GM23338 (cell line): ENCODE measurements at regions not wholly inside any gene's neighbourhood (a gene's known extent, or its start where the extent isn't known, plus 50 kb on each side); places are given as distances from the start of the nearest gene placed in this dataset.

Experiments
- CREB1 ChIP-seq: fragments of 250-450 bp; sonication (Bioruptor Pico); IDR thresholded peaks from 2 replicates; pipeline ENCODE4 v1.5.0; 2020; ENCODE audit warnings: low read depth, mild to moderate bottlenecking, moderate library complexity
- EZH2 ChIP-seq: fragments of 200-600 bp; sonication (generic); IDR thresholded peaks from one replicate; pipeline ENCODE4 v1.8.0; 2017; ENCODE audit warnings: antibody characterized with exemption, mild to moderate bottlenecking, low read depth; ENCODE audit not compliant: unreplicated experiment
- EZH2phosphoT487 ChIP-seq: fragments of 200-600 bp; sonication (generic); IDR thresholded peaks from one replicate; pipeline ENCODE4 v1.8.1; 2018; ENCODE audit warnings: antibody characterized with exemption; ENCODE audit not compliant: unreplicated experiment
- JUNB ChIP-seq: IDR thresholded peaks from one replicate; pipeline ENCODE4 v1.6.1; 2016; ENCODE audit warnings: antibody characterized with exemption; ENCODE audit not compliant: unreplicated experiment
- NANOG ChIP-seq: IDR thresholded peaks from 2 replicates; pipeline ENCODE4 v1.6.1; 2016; ENCODE audit warnings: antibody characterized with exemption, borderline replicate concordance
- POLR2AphosphoS5 ChIP-seq: IDR thresholded peaks from 2 replicates; pipeline ENCODE4 v1.6.1; 2016; ENCODE audit warnings: antibody characterized with exemption, low read depth
- STAT1 ChIP-seq: IDR thresholded peaks from one replicate; pipeline ENCODE4 v1.6.1; 2016; ENCODE audit warnings: antibody characterized with exemption; ENCODE audit not compliant: unreplicated experiment
- ZNF331 ChIP-seq: fragments of 250-450 bp; sonication (Bioruptor Pico); IDR thresholded peaks from 2 replicates; pipeline ENCODE4 v1.5.0; 2020; ENCODE audit warnings: low read depth, mild to moderate bottlenecking, moderate library complexity
- TF ChIP-seq, protein P1 (sequence below), 2 experiments: fragments of 200-600 bp in 1 of 2; sonication (generic) in 1 of 2; conservative IDR thresholded peaks; 2 replicates each; pipeline versions ENCODE4 v1.5.1 to v1.6.1; 2016 to 2017; ENCODE audit warnings: antibody characterized with exemption in 2 of 2, low read depth in 2 of 2, mild to moderate bottlenecking in 2 of 2, moderate library complexity in 1 of 2
- TF ChIP-seq, protein P2 (sequence below): IDR thresholded peaks from 2 replicates; pipeline ENCODE4 v1.6.1; 2016; ENCODE audit warnings: antibody characterized with exemption
- TF ChIP-seq, protein P3 (sequence below): IDR thresholded peaks from one replicate; pipeline ENCODE4 v1.6.1; 2018; ENCODE audit warnings: antibody characterized with exemption; ENCODE audit not compliant: unreplicated experiment
- TF ChIP-seq, protein P4 (sequence below): fragments of 250-450 bp; sonication (Bioruptor Pico); IDR thresholded peaks from 2 replicates; pipeline ENCODE4 v1.5.0; 2020; ENCODE audit warnings: mild to moderate bottlenecking, moderate library complexity

DNA sequence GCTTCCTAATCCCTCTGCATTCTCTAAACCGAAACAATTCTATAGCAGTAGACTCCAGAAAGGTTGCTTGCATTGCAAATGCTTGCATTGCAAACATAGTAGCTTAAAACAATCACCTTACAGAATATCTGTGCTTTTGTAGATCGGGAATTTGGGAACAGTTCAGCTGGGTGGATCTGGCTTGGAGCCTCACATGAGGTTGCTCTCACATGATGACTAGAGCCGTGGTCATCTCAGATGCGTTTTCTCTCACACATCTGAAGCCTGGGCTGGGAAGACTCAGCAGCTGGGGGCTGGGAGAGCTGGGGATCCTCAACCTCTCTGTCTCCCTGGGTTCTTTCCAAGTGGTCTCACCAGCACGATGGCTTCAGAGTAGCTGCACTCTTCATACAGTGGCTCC lies 127.8 kb downstream of the MSX2 start:
- TF ChIP-seq EZH2 (no peak), POLR2AphosphoS5 (no peak), EZH2phosphoT487 (no peak), JUNB (no peak), CREB1 (CRISPR knock-in tag) (no peak), STAT1 (no peak), ZNF331 (no peak), NANOG (no peak)
- TF ChIP-seq, protein P1, sequence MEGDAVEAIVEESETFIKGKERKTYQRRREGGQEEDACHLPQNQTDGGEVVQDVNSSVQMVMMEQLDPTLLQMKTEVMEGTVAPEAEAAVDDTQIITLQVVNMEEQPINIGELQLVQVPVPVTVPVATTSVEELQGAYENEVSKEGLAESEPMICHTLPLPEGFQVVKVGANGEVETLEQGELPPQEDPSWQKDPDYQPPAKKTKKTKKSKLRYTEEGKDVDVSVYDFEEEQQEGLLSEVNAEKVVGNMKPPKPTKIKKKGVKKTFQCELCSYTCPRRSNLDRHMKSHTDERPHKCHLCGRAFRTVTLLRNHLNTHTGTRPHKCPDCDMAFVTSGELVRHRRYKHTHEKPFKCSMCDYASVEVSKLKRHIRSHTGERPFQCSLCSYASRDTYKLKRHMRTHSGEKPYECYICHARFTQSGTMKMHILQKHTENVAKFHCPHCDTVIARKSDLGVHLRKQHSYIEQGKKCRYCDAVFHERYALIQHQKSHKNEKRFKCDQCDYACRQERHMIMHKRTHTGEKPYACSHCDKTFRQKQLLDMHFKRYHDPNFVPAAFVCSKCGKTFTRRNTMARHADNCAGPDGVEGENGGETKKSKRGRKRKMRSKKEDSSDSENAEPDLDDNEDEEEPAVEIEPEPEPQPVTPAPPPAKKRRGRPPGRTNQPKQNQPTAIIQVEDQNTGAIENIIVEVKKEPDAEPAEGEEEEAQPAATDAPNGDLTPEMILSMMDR (conservative IDR thresholded peaks at IDR 0.05; ENCODE audit: low read depth in 2 of 2), result no peak
- TF ChIP-seq, protein P2, sequence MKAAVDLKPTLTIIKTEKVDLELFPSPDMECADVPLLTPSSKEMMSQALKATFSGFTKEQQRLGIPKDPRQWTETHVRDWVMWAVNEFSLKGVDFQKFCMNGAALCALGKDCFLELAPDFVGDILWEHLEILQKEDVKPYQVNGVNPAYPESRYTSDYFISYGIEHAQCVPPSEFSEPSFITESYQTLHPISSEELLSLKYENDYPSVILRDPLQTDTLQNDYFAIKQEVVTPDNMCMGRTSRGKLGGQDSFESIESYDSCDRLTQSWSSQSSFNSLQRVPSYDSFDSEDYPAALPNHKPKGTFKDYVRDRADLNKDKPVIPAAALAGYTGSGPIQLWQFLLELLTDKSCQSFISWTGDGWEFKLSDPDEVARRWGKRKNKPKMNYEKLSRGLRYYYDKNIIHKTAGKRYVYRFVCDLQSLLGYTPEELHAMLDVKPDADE, result no peak
- TF ChIP-seq, protein P3, sequence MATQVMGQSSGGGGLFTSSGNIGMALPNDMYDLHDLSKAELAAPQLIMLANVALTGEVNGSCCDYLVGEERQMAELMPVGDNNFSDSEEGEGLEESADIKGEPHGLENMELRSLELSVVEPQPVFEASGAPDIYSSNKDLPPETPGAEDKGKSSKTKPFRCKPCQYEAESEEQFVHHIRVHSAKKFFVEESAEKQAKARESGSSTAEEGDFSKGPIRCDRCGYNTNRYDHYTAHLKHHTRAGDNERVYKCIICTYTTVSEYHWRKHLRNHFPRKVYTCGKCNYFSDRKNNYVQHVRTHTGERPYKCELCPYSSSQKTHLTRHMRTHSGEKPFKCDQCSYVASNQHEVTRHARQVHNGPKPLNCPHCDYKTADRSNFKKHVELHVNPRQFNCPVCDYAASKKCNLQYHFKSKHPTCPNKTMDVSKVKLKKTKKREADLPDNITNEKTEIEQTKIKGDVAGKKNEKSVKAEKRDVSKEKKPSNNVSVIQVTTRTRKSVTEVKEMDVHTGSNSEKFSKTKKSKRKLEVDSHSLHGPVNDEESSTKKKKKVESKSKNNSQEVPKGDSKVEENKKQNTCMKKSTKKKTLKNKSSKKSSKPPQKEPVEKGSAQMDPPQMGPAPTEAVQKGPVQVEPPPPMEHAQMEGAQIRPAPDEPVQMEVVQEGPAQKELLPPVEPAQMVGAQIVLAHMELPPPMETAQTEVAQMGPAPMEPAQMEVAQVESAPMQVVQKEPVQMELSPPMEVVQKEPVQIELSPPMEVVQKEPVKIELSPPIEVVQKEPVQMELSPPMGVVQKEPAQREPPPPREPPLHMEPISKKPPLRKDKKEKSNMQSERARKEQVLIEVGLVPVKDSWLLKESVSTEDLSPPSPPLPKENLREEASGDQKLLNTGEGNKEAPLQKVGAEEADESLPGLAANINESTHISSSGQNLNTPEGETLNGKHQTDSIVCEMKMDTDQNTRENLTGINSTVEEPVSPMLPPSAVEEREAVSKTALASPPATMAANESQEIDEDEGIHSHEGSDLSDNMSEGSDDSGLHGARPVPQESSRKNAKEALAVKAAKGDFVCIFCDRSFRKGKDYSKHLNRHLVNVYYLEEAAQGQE, result no peak
- TF ChIP-seq, protein P4, sequence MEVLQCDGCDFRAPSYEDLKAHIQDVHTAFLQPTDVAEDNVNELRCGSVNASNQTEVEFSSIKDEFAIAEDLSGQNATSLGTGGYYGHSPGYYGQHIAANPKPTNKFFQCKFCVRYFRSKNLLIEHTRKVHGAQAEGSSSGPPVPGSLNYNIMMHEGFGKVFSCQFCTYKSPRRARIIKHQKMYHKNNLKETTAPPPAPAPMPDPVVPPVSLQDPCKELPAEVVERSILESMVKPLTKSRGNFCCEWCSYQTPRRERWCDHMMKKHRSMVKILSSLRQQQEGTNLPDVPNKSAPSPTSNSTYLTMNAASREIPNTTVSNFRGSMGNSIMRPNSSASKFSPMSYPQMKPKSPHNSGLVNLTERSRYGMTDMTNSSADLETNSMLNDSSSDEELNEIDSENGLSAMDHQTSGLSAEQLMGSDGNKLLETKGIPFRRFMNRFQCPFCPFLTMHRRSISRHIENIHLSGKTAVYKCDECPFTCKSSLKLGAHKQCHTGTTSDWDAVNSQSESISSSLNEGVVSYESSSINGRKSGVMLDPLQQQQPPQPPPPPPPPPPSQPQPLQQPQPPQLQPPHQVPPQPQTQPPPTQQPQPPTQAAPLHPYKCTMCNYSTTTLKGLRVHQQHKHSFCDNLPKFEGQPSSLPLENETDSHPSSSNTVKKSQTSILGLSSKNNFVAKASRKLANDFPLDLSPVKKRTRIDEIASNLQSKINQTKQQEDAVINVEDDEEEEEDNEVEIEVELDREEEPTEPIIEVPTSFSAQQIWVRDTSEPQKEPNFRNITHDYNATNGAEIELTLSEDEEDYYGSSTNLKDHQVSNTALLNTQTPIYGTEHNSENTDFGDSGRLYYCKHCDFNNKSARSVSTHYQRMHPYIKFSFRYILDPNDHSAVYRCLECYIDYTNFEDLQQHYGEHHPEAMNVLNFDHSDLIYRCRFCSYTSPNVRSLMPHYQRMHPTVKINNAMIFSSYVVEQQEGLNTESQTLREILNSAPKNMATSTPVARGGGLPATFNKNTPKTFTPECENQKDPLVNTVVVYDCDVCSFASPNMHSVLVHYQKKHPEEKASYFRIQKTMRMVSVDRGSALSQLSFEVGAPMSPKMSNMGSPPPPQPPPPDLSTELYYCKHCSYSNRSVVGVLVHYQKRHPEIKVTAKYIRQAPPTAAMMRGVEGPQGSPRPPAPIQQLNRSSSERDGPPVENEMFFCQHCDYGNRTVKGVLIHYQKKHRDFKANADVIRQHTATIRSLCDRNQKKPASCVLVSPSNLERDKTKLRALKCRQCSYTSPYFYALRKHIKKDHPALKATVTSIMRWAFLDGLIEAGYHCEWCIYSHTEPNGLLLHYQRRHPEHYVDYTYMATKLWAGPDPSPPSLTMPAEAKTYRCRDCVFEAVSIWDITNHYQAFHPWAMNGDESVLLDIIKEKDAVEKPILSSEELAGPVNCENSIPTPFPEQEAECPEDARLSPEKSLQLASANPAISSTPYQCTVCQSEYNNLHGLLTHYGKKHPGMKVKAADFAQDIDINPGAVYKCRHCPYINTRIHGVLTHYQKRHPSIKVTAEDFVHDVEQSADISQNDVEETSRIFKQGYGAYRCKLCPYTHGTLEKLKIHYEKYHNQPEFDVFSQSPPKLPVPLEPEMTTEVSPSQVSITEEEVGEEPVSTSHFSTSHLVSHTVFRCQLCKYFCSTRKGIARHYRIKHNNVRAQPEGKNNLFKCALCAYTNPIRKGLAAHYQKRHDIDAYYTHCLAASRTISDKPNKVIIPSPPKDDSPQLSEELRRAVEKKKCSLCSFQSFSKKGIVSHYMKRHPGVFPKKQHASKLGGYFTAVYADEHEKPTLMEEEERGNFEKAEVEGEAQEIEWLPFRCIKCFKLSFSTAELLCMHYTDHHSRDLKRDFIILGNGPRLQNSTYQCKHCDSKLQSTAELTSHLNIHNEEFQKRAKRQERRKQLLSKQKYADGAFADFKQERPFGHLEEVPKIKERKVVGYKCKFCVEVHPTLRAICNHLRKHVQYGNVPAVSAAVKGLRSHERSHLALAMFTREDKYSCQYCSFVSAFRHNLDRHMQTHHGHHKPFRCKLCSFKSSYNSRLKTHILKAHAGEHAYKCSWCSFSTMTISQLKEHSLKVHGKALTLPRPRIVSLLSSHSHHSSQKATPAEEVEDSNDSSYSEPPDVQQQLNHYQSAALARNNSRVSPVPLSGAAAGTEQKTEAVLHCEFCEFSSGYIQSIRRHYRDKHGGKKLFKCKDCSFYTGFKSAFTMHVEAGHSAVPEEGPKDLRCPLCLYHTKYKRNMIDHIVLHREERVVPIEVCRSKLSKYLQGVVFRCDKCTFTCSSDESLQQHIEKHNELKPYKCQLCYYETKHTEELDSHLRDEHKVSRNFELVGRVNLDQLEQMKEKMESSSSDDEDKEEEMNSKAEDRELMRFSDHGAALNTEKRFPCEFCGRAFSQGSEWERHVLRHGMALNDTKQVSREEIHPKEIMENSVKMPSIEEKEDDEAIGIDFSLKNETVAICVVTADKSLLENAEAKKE (CRISPR knock-in tag), result no peak
